Neural progenitor cell (in vitro differentiated cells): ENCODE measurements at regions not wholly inside any gene's neighbourhood (a gene's known extent, or its start where the extent isn't known, plus 50 kb on each side); places are given as distances from the start of the nearest gene placed in this dataset.

Source experiments
- DNase-seq: peaks from one replicate; pipeline ENCODE4 v3.0.0-alpha.2; 2016; ENCODE audit warnings: low spot score
- H2AFZ ChIP-seq: fragments of 200-600 bp; sonication (generic); replicated peaks from 2 replicates; pipeline ENCODE4 v1.6.1; 2016; ENCODE audit warnings: antibody characterized with exemption
- H3F3A ChIP-seq: fragments of 200-600 bp; sonication (generic); 2 replicates; pipeline ENCODE4 v1.6.1; 2016; ENCODE audit warnings: antibody characterized with exemption, low read depth
- H3K27ac ChIP-seq: fragments of 200-600 bp; sonication (generic); 2 replicates; pipeline ENCODE4 v1.5.1; 2016; ENCODE audit warnings: mild to moderate bottlenecking
- H3K27me3 ChIP-seq: fragments of 200-600 bp; sonication (generic); 2 replicates; pipeline ENCODE4 v1.6.1; 2016; ENCODE audit warnings: mild to moderate bottlenecking, moderate library complexity
- H3K36me3 ChIP-seq: fragments of 200-600 bp; sonication (generic); 2 replicates; pipeline ENCODE4 v1.5.1; 2016
- H3K4me1 ChIP-seq: fragments of 200-600 bp; sonication (generic); 2 replicates; pipeline ENCODE4 v1.6.1; 2016; ENCODE audit warnings: mixed run types
- H3K4me2 ChIP-seq: fragments of 200-600 bp; sonication (generic); 2 replicates; pipeline ENCODE4 v1.6.1; 2016
- H3K4me3 ChIP-seq: fragments of 200-600 bp; sonication (generic); 2 replicates; pipeline ENCODE4 v1.5.1; 2016
- H3K79me2 ChIP-seq: fragments of 200-600 bp; sonication (generic); 2 replicates; pipeline ENCODE4 v1.6.1; 2016; ENCODE audit warnings: low read depth
- H3K9ac ChIP-seq: fragments of 200-600 bp; sonication (generic); 2 replicates; pipeline ENCODE4 v1.6.1; 2016
- H3K9me3 ChIP-seq: fragments of 200-600 bp; sonication (generic); 2 replicates; pipeline ENCODE4 v1.5.1; 2016; ENCODE audit warnings: low read depth
- H4K20me1 ChIP-seq: fragments of 200-600 bp; sonication (generic); 2 replicates; pipeline ENCODE4 v1.6.1; 2016; ENCODE audit warnings: low read depth
- H3K27ac Mint-ChIP-seq: 3 replicates; pipeline ENCODE4 v1.8.0; 2021; ENCODE audit warnings: mixed read lengths
- H3K27me3 Mint-ChIP-seq: 2 replicates; pipeline ENCODE4 v1.8.0; 2022; ENCODE audit warnings: low read depth, mild to moderate bottlenecking, inconsistent platforms, moderate library complexity, mixed read lengths; ENCODE audit not compliant: insufficient read depth
- H3K36me3 Mint-ChIP-seq: 3 replicates; pipeline ENCODE4 v1.8.0; 2021; ENCODE audit warnings: mixed read lengths
- H3K4me1 Mint-ChIP-seq: 3 replicates; pipeline ENCODE4 v1.8.0; 2021; ENCODE audit warnings: mixed read lengths
- H3K4me3 Mint-ChIP-seq: 3 replicates; pipeline ENCODE4 v1.8.0; 2021; ENCODE audit warnings: mild to moderate bottlenecking, moderate library complexity, mixed read lengths
- H3K9me3 Mint-ChIP-seq: 3 replicates; pipeline ENCODE4 v1.8.0; 2020; ENCODE audit warnings: mixed read lengths
- CTCF ChIP-seq: fragments of 200-600 bp; sonication (generic); IDR thresholded peaks from 2 replicates; pipeline ENCODE4 v1.5.1; 2017; ENCODE audit warnings: antibody characterized with exemption, mild to moderate bottlenecking
- EZH2 ChIP-seq: fragments of 200-600 bp; sonication (generic); IDR thresholded peaks from 2 replicates; pipeline ENCODE4 v1.6.1; 2017; ENCODE audit warnings: antibody characterized with exemption, mild to moderate bottlenecking, moderate library complexity
- EZH2phosphoT487 ChIP-seq: fragments of 200-600 bp; sonication (generic); IDR thresholded peaks from 2 replicates; pipeline ENCODE4 v1.6.1; 2017; ENCODE audit warnings: antibody characterized with exemption

- Histone ChIP-seq H3K9ac (no peak overlapping the region), H3K79me2 (no peaks in the 10 kb centered on the region), H3K27me3 (no peaks in the 10 kb centered on the region), H3K27ac (no peak overlapping the region), H4K20me1 (no peaks in the 10 kb centered on the region), H3K9me3 (no peaks in the 10 kb centered on the region), H3K4me3 (no peak overlapping the region), H3K4me1 (no peaks in the 10 kb centered on the region), H2AFZ (no peak overlapping the region), H3K4me2 (no peak overlapping the region), H3F3A (no peaks in the 10 kb centered on the region), H3K36me3 (no peaks in the 10 kb centered on the region)
- Mint-ChIP-seq H3K27ac (no peak overlapping the region), H3K27me3 (no peaks in the 10 kb centered on the region), H3K36me3 (no peaks in the 10 kb centered on the region), H3K4me3 (no peak overlapping the region), H3K9me3 (no peaks in the 10 kb centered on the region), H3K4me1 (no peaks in the 10 kb centered on the region)
- DNase-seq, result no peak
- no peak for TF ChIP-seq EZH2phosphoT487
- no peak for TF ChIP-seq EZH2
- no peak for TF ChIP-seq CTCF
These were observed 159.3 kb downstream of the PTPN20 start for GRCh38 chr10:47070541-47070940.

- H3K9me3 ChIP-seq, result no peaks in the 10 kb centered on the region
- H4K20me1 ChIP-seq, result no peaks in the 10 kb centered on the region
- H3K27ac ChIP-seq, result no peak overlapping the region
- Mint-ChIP-seq H3K27me3 (no peaks in the 10 kb centered on the region), H3K4me3 (no peak overlapping the region), H3K4me1 (no peaks in the 10 kb centered on the region), H3K27ac (no peak overlapping the region), H3K36me3 (no peaks in the 10 kb centered on the region), H3K9me3 (no peaks in the 10 kb centered on the region)
- H3K27me3 ChIP-seq, result no peaks in the 10 kb centered on the region
- no peak overlapping the region for H3K4me3 ChIP-seq
- no peak overlapping the region for H2AFZ ChIP-seq
- no peak overlapping the region for H3K9ac ChIP-seq
- H3K4me1 ChIP-seq, result no peaks in the 10 kb centered on the region
- no peak overlapping the region for H3K4me2 ChIP-seq
- H3K79me2 ChIP-seq, result no peaks in the 10 kb centered on the region
- TF ChIP-seq CTCF, result no peak
- H3F3A ChIP-seq, result no peaks in the 10 kb centered on the region
- H3K36me3 ChIP-seq, result no peaks in the 10 kb centered on the region
- DNase-seq, result no peak
These were observed 160.7 kb downstream of the PTPN20 start for GRCh38 chr10:47071891-47072290.

DNA sequence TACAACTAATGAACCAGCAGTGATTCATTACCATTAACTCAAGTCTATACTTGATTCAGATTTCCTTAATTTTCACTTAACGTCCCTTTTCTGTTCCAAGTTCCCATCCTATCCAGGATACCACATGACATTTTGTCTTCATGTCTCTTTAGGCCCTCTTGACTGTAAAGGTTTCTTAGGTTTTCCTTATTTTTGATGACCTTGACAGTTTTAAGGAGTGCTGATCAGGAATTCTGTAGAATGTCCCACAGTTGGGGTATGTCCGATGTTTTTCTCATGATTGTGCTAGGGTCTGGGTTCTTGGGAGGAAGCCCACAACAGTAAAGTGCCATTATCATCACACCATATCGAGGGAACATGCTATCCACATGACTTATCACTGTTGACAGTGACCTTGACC lies 162.7 kb downstream of the PTPN20 start:
- H3K27me3 Mint-ChIP-seq, result peaks cover 4% of the 10 kb centered on the region
- Histone ChIP-seq H3K36me3 (no peaks in the 10 kb centered on the region), H3F3A (no peaks in the 10 kb centered on the region)

More for the DNA sequence above, 162.7 kb downstream of the PTPN20 start:
- Histone ChIP-seq H3K27ac (no peak overlapping the region), H3K27me3 (no peaks in the 10 kb centered on the region), H3K9me3 (no peaks in the 10 kb centered on the region), H3K4me1 (no peaks in the 10 kb centered on the region), H3K9ac (no peak overlapping the region), H3K4me3 (no peak overlapping the region), H4K20me1 (no peaks in the 10 kb centered on the region), H2AFZ (no peak overlapping the region), H3K4me2 (no peak overlapping the region), H3K79me2 (no peaks in the 10 kb centered on the region)
- no peak overlapping the region for H3K4me3 Mint-ChIP-seq
- H3K36me3 Mint-ChIP-seq, result no peaks in the 10 kb centered on the region
- no peak for TF ChIP-seq CTCF
- DNase-seq, result no peak
- H3K27ac Mint-ChIP-seq, result no peak overlapping the region
- peaks cover 4% of the 10 kb centered on the region for H3K4me1 Mint-ChIP-seq
- no peaks in the 10 kb centered on the region for H3K9me3 Mint-ChIP-seq
